ENCODE measurements at regions not wholly inside any gene's neighbourhood (a gene's known extent, or its start where the extent isn't known, plus 50 kb on each side); places are given as distances from the start of the nearest gene placed in this dataset.

DNA sequence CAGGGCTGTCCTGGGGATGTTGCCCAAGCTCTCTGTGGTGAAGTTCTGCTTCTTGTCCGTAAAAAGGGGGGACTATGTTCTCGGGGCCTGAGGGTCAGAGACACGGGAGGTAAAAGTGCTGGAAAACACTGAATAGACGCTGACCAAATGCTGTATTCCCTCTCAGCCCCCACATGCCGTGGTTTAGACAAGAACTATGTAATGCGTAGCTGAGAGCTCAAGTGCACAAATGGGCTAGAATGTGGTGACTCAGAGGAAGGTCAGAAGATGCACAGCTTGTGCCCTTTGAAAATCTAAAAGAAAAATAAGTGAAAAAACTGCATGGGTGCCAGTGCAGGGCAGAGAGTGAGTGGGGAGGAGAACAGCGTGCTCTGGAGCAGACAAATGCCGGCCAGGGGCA, 80.3 kb upstream of the MAP4K4 start:
- no peak for TF ChIP-seq POLR2AphosphoS5 (IDR thresholded peaks at IDR 0.05; ENCODE audit: low read depth, low read length)
- TF ChIP-seq POLR2A (IDR thresholded peaks at IDR 0.05; ENCODE audit: low read depth, low read length): no peak
- no peak for TF ChIP-seq TAF1 (IDR thresholded peaks at IDR 0.05; ENCODE audit: borderline replicate concordance, low read depth, low read length)

All from GM12892 (cell line).